H1 (cell line): ENCODE measurements at regions not wholly inside any gene's neighbourhood (a gene's known extent, or its start where the extent isn't known, plus 50 kb on each side); places are given as distances from the start of the nearest gene placed in this dataset.

Source experiments
- CTCF ChIA-PET: fragments of 300-600 bp; sonication (Branson Sonifier 250); formaldehyde crosslinking; loops from one replicate; lab custom pipeline; 2021; ENCODE audit not compliant: partially characterized antibody; lab: Charles Lee
- POLR2A ChIA-PET: fragments of 300-600 bp; sonication (Branson Sonifier 250); formaldehyde crosslinking; loops from one replicate; lab custom pipeline; 2021; ENCODE audit warnings: inconsistent platforms; ENCODE audit not compliant: partially characterized antibody; lab: Charles Lee
- DNase-seq, 2 experiments: peaks; one replicate each; pipeline versions ENCODE4 v3.0.0 to v3.0.0-alpha.2; 2010 to 2022; ENCODE audit warnings: low spot score in 2 of 2, low read depth in 1 of 2, mixed read lengths in 1 of 2
- FAIRE-seq: peaks from 2 replicates; lab custom pipeline; 2011; peaks lifted over from hg19 to GRCh38; lab: Jason Lieb, UNC
- H2AFZ ChIP-seq: 2 replicates; pipeline ENCODE4 v1.8.1; 2012; ENCODE audit warnings: low read length, inconsistent platforms
- H2AK5ac ChIP-seq: 2 replicates; pipeline ENCODE4 v1.6.1; 2013; ENCODE audit warnings: low read depth, low read length
- H2BK120ac ChIP-seq: replicated peaks from 2 replicates; pipeline ENCODE3; 2013; ENCODE audit warnings: low read depth, low read length, inconsistent platforms
- H2BK12ac ChIP-seq: 2 replicates; pipeline ENCODE4 v1.6.1; 2013; ENCODE audit warnings: low read depth, low read length
- H2BK15ac ChIP-seq: 2 replicates; pipeline ENCODE4 v1.6.1; 2013; ENCODE audit warnings: low read length
- H2BK20ac ChIP-seq: 2 replicates; pipeline ENCODE4 v1.6.1; 2013; ENCODE audit warnings: low read length
- H2BK5ac ChIP-seq: 2 replicates; pipeline ENCODE4 v1.6.1; 2013; ENCODE audit warnings: low read depth, low read length
- H3K14ac ChIP-seq: 2 replicates; pipeline ENCODE4 v1.6.1; 2013; ENCODE audit warnings: inconsistent platforms; ENCODE audit not compliant: insufficient read length
- H3K18ac ChIP-seq: 2 replicates; pipeline ENCODE4 v1.6.1; 2013; ENCODE audit warnings: low read length; ENCODE audit errors: extremely low read depth
- H3K23ac ChIP-seq: 2 replicates; pipeline ENCODE4 v1.6.1; 2013; ENCODE audit warnings: inconsistent platforms; ENCODE audit not compliant: insufficient read length
- H3K23me2 ChIP-seq: 2 replicates; pipeline ENCODE4 v1.6.1; 2013; ENCODE audit warnings: low read depth, low read length
- H3K27ac ChIP-seq: 2 replicates; pipeline ENCODE4 v1.6.1; 2011; ENCODE audit warnings: low read depth, low read length, inconsistent platforms
- H3K27me3 ChIP-seq, 4 experiments: replicated peaks in 1 of 4; 1 replicate in 1 of 4; 2 replicates in 3 of 4; pipeline versions ENCODE4 v1.6.1 to v1.8.1; 2011 to 2013; ENCODE audit warnings: low read length in 3 of 4, mild to moderate bottlenecking in 3 of 4, inconsistent platforms in 2 of 4, mixed read lengths in 2 of 4, moderate library complexity in 1 of 4; ENCODE audit not compliant: control insufficient read depth in 3 of 4, insufficient read depth in 3 of 4; ENCODE audit errors: extremely low read depth in 1 of 4
- H3K36me3 ChIP-seq, 4 experiments: 2 replicates each; pipeline versions ENCODE4 v1.6.1 to v1.8.1; 2011 to 2013; ENCODE audit warnings: mild to moderate bottlenecking in 4 of 4, low read length in 3 of 4, moderate library complexity in 2 of 4, control low read depth in 1 of 4, inconsistent platforms in 1 of 4; ENCODE audit not compliant: insufficient read depth in 4 of 4, control insufficient read depth in 2 of 4
- H3K4ac ChIP-seq: replicated peaks from 2 replicates; pipeline ENCODE3; 2013; ENCODE audit warnings: low read length, low read depth, mixed read lengths, inconsistent platforms; ENCODE audit not compliant: insufficient read length
- H3K4me1 ChIP-seq, 4 experiments: replicated peaks in 1 of 4; 1 replicate in 1 of 4; 2 replicates in 3 of 4; pipeline versions ENCODE4 v1.6.1 to v1.8.1; 2011 to 2013; ENCODE audit warnings: low read length in 3 of 4, inconsistent platforms in 2 of 4, mixed read lengths in 1 of 4; ENCODE audit not compliant: insufficient read depth in 4 of 4, control insufficient read depth in 3 of 4
- H3K4me2 ChIP-seq, 2 experiments: 2 replicates each; pipeline versions ENCODE4 v1.6.1 to v1.8.1; 2011 to 2013; ENCODE audit warnings: low read depth in 2 of 2, low read length in 2 of 2, control low read depth in 1 of 2, inconsistent platforms in 1 of 2, mild to moderate bottlenecking in 1 of 2; ENCODE audit not compliant: insufficient read depth in 1 of 2
- H3K4me3 ChIP-seq, 4 experiments: fragments of 200-600, 300-600 bp in 1 of 4; sonication (generic), shearing (Covaris generic), sonication (Bioruptor Twin) in 1 of 4; 2 replicates each; pipeline versions ENCODE4 v1.5.1 to v1.8.1; 2011 to 2016; ENCODE audit warnings: low read length in 4 of 4, low read depth in 3 of 4, control low read depth in 2 of 4, inconsistent platforms in 2 of 4, mild to moderate bottlenecking in 2 of 4, mixed read lengths in 1 of 4, moderate library complexity in 1 of 4; ENCODE audit not compliant: insufficient read depth in 2 of 4; ENCODE audit errors: extremely low read depth in 1 of 4
- H3K56ac ChIP-seq: replicated peaks from 2 replicates; pipeline ENCODE3; 2013; ENCODE audit warnings: low read depth, mild to moderate bottlenecking, mixed read lengths, low read length, inconsistent platforms; ENCODE audit not compliant: insufficient read length
- H3K79me1 ChIP-seq: 2 replicates; pipeline ENCODE4 v1.6.1; 2013; ENCODE audit warnings: low read depth, low read length, control low read depth
- H3K79me2 ChIP-seq, 2 experiments: 2 replicates each; pipeline versions ENCODE4 v1.6.1 to v1.8.1; 2012 to 2013; ENCODE audit warnings: low read length in 2 of 2, mild to moderate bottlenecking in 2 of 2, inconsistent platforms in 1 of 2; ENCODE audit not compliant: insufficient read depth in 2 of 2, control insufficient read depth in 1 of 2
- H3K9ac ChIP-seq, 4 experiments: replicated peaks in 1 of 4; 1 replicate in 1 of 4; 2 replicates in 3 of 4; pipeline versions ENCODE4 v1.6.1 to v1.8.1; 2011 to 2013; ENCODE audit warnings: low read depth in 3 of 4, low read length in 3 of 4, control low read depth in 2 of 4, mild to moderate bottlenecking in 2 of 4, moderate library complexity in 2 of 4, inconsistent platforms in 1 of 4; ENCODE audit errors: extremely low read depth in 1 of 4
- H3K9me3 ChIP-seq, 2 experiments: 2 replicates each; pipeline versions ENCODE4 v1.6.1 to v1.8.1; 2012 to 2013; ENCODE audit warnings: mild to moderate bottlenecking in 2 of 2, moderate library complexity in 2 of 2, control low read depth in 1 of 2, inconsistent platforms in 1 of 2, low read depth in 1 of 2, low read length in 1 of 2, mixed read lengths in 1 of 2; ENCODE audit not compliant: insufficient read depth in 2 of 2
- H4K20me1 ChIP-seq, 2 experiments: replicated peaks in 1 of 2; 2 replicates each; pipeline versions ENCODE3 to v1.8.1; 2011 to 2013; ENCODE audit warnings: inconsistent platforms in 2 of 2, low read length in 2 of 2, mild to moderate bottlenecking in 1 of 2; ENCODE audit not compliant: insufficient read depth in 2 of 2, control insufficient read depth in 1 of 2
- H4K5ac ChIP-seq: 2 replicates; pipeline ENCODE4 v1.6.1; 2013; ENCODE audit warnings: low read length, low read depth, mixed read lengths, inconsistent platforms; ENCODE audit not compliant: insufficient read length
- H4K8ac ChIP-seq: 2 replicates; pipeline ENCODE4 v1.8.0; 2013; ENCODE audit warnings: mild to moderate bottlenecking, moderate library complexity, low read length, inconsistent platforms; ENCODE audit not compliant: insufficient read depth; ENCODE audit errors: extremely low read depth
- H4K91ac ChIP-seq: replicated peaks from 2 replicates; pipeline ENCODE3; 2013; ENCODE audit warnings: low read length, mixed read lengths, inconsistent platforms; ENCODE audit not compliant: insufficient read length
- BACH1 ChIP-seq: IDR thresholded peaks from 2 replicates; pipeline ENCODE4 v1.6.1; 2012; ENCODE audit warnings: low read length, improper control_type of control experiment
- CBX5 ChIP-seq: fragments of 300-800, 300-1000 bp; sonication (generic); IDR thresholded peaks from 2 replicates; pipeline ENCODE4 v1.7.1; 2016; ENCODE audit warnings: antibody characterized with exemption, low read length, low read depth
- CTBP2 ChIP-seq: IDR thresholded peaks from 2 replicates; pipeline ENCODE4 v1.7.0; 2011; ENCODE audit warnings: borderline replicate concordance, mild to moderate bottlenecking, moderate library complexity, mixed read lengths, low read length; ENCODE audit not compliant: insufficient read depth, insufficient read length
- HDAC2 ChIP-seq, 2 experiments: fragments of 300-600 bp in 1 of 2; sonication (generic) in 1 of 2; IDR thresholded peaks; 2 replicates each; pipeline ENCODE4 v1.6.1; 2011 to 2012; ENCODE audit warnings: low read depth in 2 of 2, low read length in 2 of 2, mild to moderate bottlenecking in 2 of 2, moderate library complexity in 2 of 2, borderline replicate concordance in 1 of 2, inconsistent platforms in 1 of 2
- JUND ChIP-seq: IDR thresholded peaks from 2 replicates; pipeline ENCODE4 v1.6.1; 2011; ENCODE audit warnings: mild to moderate bottlenecking, improper control_type of control experiment, low read length
- KDM1A ChIP-seq: fragments of 200-600, 300-600 bp; sonication (generic); IDR thresholded peaks from 2 replicates; pipeline ENCODE4 v1.7.1; 2016; ENCODE audit warnings: mild to moderate bottlenecking, low read length, borderline replicate concordance
- POLR2A ChIP-seq, 2 experiments: IDR thresholded peaks; 1 replicate in 1 of 2; 2 replicates in 1 of 2; pipeline ENCODE4 v1.6.1; 2011; ENCODE audit warnings: low read depth in 2 of 2, low read length in 2 of 2, mild to moderate bottlenecking in 2 of 2; ENCODE audit errors: control extremely low read depth in 1 of 2
- RAD21 ChIP-seq, 2 experiments: IDR thresholded peaks in 1 of 2; conservative IDR thresholded peaks in 1 of 2; 2 replicates each; pipeline ENCODE4 v1.6.1; 2011; ENCODE audit warnings: low read depth in 2 of 2, low read length in 2 of 2, improper control_type of control experiment in 1 of 2, inconsistent platforms in 1 of 2, mild to moderate bottlenecking in 1 of 2, moderate library complexity in 1 of 2
- RBBP5 ChIP-seq: IDR thresholded peaks from 2 replicates; pipeline ENCODE4 v1.7.1; 2012; ENCODE audit warnings: low read depth, mild to moderate bottlenecking, inconsistent platforms, low read length, moderate library complexity, borderline replicate concordance
- SRF ChIP-seq: IDR thresholded peaks from 2 replicates; pipeline ENCODE4 v1.6.1; 2011; ENCODE audit warnings: mild to moderate bottlenecking, low read depth, low read length, moderate library complexity
- TCF12 ChIP-seq: IDR thresholded peaks from 2 replicates; pipeline ENCODE4 v1.6.1; 2011; ENCODE audit warnings: low read depth, mild to moderate bottlenecking, low read length
- ZNF274 ChIP-seq: IDR thresholded peaks from 2 replicates; pipeline ENCODE4 v1.7.0; 2012; ENCODE audit warnings: low read length, borderline replicate concordance; ENCODE audit errors: extremely low read depth
- WGBS, 2 experiments: shearing (Covaris generic) in 1 of 2; methylation state at CpG; one replicate each; pipeline versions ENCODE4 v1.1.6 to v1.1.7; 2013 to 2015; ENCODE audit warnings: low lambda C conversion rate in 2 of 2, mixed read lengths in 2 of 2, inconsistent platforms in 1 of 2, low coverage in 1 of 2, missing lambda C conversion rate in 1 of 2; ENCODE audit not compliant: insufficient replicate concordance in 2 of 2, insufficient coverage in 1 of 2, insufficient read length in 1 of 2; ENCODE audit errors: extremely low coverage in 1 of 2, missing lambda C conversion rate in 1 of 2; 5-methylcytosine and 5-hydroxymethylcytosine counted together
- TF ChIP-seq, protein P1 (sequence below): IDR thresholded peaks from 2 replicates; pipeline ENCODE4 v1.6.1; 2012; ENCODE audit warnings: low read length, inconsistent platforms

DNA sequence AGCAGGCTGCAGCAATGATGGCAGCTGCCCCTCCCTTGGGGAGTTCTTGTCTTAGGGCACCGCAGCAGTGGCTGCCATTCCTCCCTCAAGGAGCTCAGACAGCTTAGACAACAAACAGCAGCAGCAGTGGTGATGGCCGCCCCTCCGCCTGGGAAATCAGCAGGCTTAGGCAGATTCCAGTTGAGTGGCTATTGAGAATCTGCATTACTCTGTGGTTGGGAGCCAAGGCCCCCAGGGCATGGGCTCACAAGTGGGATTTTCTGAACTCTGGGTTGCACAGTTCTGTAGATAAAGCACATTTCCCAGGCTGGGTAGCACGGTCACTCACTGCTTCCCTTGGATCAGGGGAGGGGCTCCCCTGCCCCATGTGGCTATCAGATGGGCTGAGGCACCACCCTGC lies 1280.7 kb upstream of the TMPRSS15 start:
- WGBS, 2 experiments: 80% methylated on average over 4 of the region's 4 CpGs; no CpG with 5 or more reads in 1 of the 2 experiments
- no peak for FAIRE-seq
- H3K4me3 ChIP-seq: no peak overlapping the region
- TF ChIP-seq KDM1A: no peak
- no peak for TF ChIP-seq CBX5
- TF ChIP-seq, protein P1, sequence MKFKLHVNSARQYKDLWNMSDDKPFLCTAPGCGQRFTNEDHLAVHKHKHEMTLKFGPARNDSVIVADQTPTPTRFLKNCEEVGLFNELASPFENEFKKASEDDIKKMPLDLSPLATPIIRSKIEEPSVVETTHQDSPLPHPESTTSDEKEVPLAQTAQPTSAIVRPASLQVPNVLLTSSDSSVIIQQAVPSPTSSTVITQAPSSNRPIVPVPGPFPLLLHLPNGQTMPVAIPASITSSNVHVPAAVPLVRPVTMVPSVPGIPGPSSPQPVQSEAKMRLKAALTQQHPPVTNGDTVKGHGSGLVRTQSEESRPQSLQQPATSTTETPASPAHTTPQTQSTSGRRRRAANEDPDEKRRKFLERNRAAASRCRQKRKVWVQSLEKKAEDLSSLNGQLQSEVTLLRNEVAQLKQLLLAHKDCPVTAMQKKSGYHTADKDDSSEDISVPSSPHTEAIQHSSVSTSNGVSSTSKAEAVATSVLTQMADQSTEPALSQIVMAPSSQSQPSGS: no peak
- no peak for TF ChIP-seq CTBP2
- no peak for TF ChIP-seq RAD21 (IDR thresholded peaks at IDR 0.05 in 1 of 2, conservative IDR thresholded peaks at IDR 0.05 in 1 of 2; ENCODE audit: low read depth in 2 of 2, low read length in 2 of 2)
- no peak for TF ChIP-seq ZNF274
- TF ChIP-seq JUND: no peak
- no peak for TF ChIP-seq HDAC2 (IDR thresholded peaks at IDR 0.05; ENCODE audit: borderline replicate concordance in 1 of 2, low read depth in 2 of 2, low read length in 2 of 2)
- TF ChIP-seq RBBP5: no peak
- TF ChIP-seq POLR2A (IDR thresholded peaks at IDR 0.05; ENCODE audit: control extremely low read depth in 1 of 2, low read depth in 2 of 2, low read length in 2 of 2): no peak
- no peak for TF ChIP-seq BACH1
- TF ChIP-seq SRF: no peak
- no peak for TF ChIP-seq TCF12

More for the DNA sequence above, 1280.7 kb upstream of the TMPRSS15 start:
- H4K91ac ChIP-seq: no peak overlapping the region
- no peak overlapping the region for H3K23ac ChIP-seq
- H2BK120ac ChIP-seq: no peak overlapping the region
- no peak overlapping the region for H2BK5ac ChIP-seq
- H3K56ac ChIP-seq: no peak overlapping the region
- H4K5ac ChIP-seq: no peak overlapping the region
- no peak overlapping the region for H3K4me2 ChIP-seq
- H2AK5ac ChIP-seq: no peak overlapping the region
- no peak overlapping the region for H2BK15ac ChIP-seq
- ChIA-PET CTCF (no interaction called here), POLR2A (no interaction called here)
- H3K14ac ChIP-seq: no peak overlapping the region
- no peaks in the 10 kb centered on the region for H3K79me2 ChIP-seq
- H3K9me3 ChIP-seq: peaks cover 0 to 6% of the 10 kb centered on the region in 2 experiments; a peak in 1 of 4 replicates
- no peak overlapping the region for H4K8ac ChIP-seq
- no peaks in the 10 kb centered on the region for H3K23me2 ChIP-seq
- no peak overlapping the region for H3K4ac ChIP-seq
- H3K9ac ChIP-seq: no peak overlapping the region
- H2AFZ ChIP-seq: peak overlapping the region; percentile 3; the same call in 1 of the 2 replicates
- H3K27me3 ChIP-seq: no peaks in the 10 kb centered on the region
- no peaks in the 10 kb centered on the region for H3K4me1 ChIP-seq
- no peak overlapping the region for H3K27ac ChIP-seq
- DNase-seq: no peak
- no peaks in the 10 kb centered on the region for H3K36me3 ChIP-seq
- no peak overlapping the region for H2BK20ac ChIP-seq
- no peak overlapping the region for H2BK12ac ChIP-seq
- H3K79me1 ChIP-seq: no peaks in the 10 kb centered on the region
- H3K18ac ChIP-seq: no peak overlapping the region
- H4K20me1 ChIP-seq: no peaks in the 10 kb centered on the region
